Neural progenitor cell (in vitro differentiated cells): ENCODE measurements at regions not wholly inside any gene's neighbourhood (a gene's known extent, or its start where the extent isn't known, plus 50 kb on each side); places are given as distances from the start of the nearest gene placed in this dataset.

ENCODE experiments used
- DNase-seq: peaks from one replicate; pipeline ENCODE4 v3.0.0-alpha.2; 2016; ENCODE audit warnings: low spot score
- H2AFZ ChIP-seq: fragments of 200-600 bp; sonication (generic); replicated peaks from 2 replicates; pipeline ENCODE4 v1.6.1; 2016; ENCODE audit warnings: antibody characterized with exemption
- H3F3A ChIP-seq: fragments of 200-600 bp; sonication (generic); 2 replicates; pipeline ENCODE4 v1.6.1; 2016; ENCODE audit warnings: antibody characterized with exemption, low read depth
- H3K27ac ChIP-seq: fragments of 200-600 bp; sonication (generic); 2 replicates; pipeline ENCODE4 v1.5.1; 2016; ENCODE audit warnings: mild to moderate bottlenecking
- H3K27me3 ChIP-seq: fragments of 200-600 bp; sonication (generic); 2 replicates; pipeline ENCODE4 v1.6.1; 2016; ENCODE audit warnings: mild to moderate bottlenecking, moderate library complexity
- H3K36me3 ChIP-seq: fragments of 200-600 bp; sonication (generic); 2 replicates; pipeline ENCODE4 v1.5.1; 2016
- H3K4me1 ChIP-seq: fragments of 200-600 bp; sonication (generic); 2 replicates; pipeline ENCODE4 v1.6.1; 2016; ENCODE audit warnings: mixed run types
- H3K4me2 ChIP-seq: fragments of 200-600 bp; sonication (generic); 2 replicates; pipeline ENCODE4 v1.6.1; 2016
- H3K4me3 ChIP-seq: fragments of 200-600 bp; sonication (generic); 2 replicates; pipeline ENCODE4 v1.5.1; 2016
- H3K79me2 ChIP-seq: fragments of 200-600 bp; sonication (generic); 2 replicates; pipeline ENCODE4 v1.6.1; 2016; ENCODE audit warnings: low read depth
- H3K9ac ChIP-seq: fragments of 200-600 bp; sonication (generic); 2 replicates; pipeline ENCODE4 v1.6.1; 2016
- H3K9me3 ChIP-seq: fragments of 200-600 bp; sonication (generic); 2 replicates; pipeline ENCODE4 v1.5.1; 2016; ENCODE audit warnings: low read depth
- H4K20me1 ChIP-seq: fragments of 200-600 bp; sonication (generic); 2 replicates; pipeline ENCODE4 v1.6.1; 2016; ENCODE audit warnings: low read depth
- H3K27ac Mint-ChIP-seq: 3 replicates; pipeline ENCODE4 v1.8.0; 2021; ENCODE audit warnings: mixed read lengths
- H3K27me3 Mint-ChIP-seq: 2 replicates; pipeline ENCODE4 v1.8.0; 2022; ENCODE audit warnings: low read depth, mild to moderate bottlenecking, inconsistent platforms, moderate library complexity, mixed read lengths; ENCODE audit not compliant: insufficient read depth
- H3K36me3 Mint-ChIP-seq: 3 replicates; pipeline ENCODE4 v1.8.0; 2021; ENCODE audit warnings: mixed read lengths
- H3K4me1 Mint-ChIP-seq: 3 replicates; pipeline ENCODE4 v1.8.0; 2021; ENCODE audit warnings: mixed read lengths
- H3K4me3 Mint-ChIP-seq: 3 replicates; pipeline ENCODE4 v1.8.0; 2021; ENCODE audit warnings: mild to moderate bottlenecking, moderate library complexity, mixed read lengths
- H3K9me3 Mint-ChIP-seq: 3 replicates; pipeline ENCODE4 v1.8.0; 2020; ENCODE audit warnings: mixed read lengths
- EZH2 ChIP-seq: fragments of 200-600 bp; sonication (generic); IDR thresholded peaks from 2 replicates; pipeline ENCODE4 v1.6.1; 2017; ENCODE audit warnings: antibody characterized with exemption, mild to moderate bottlenecking, moderate library complexity
- EZH2phosphoT487 ChIP-seq: fragments of 200-600 bp; sonication (generic); IDR thresholded peaks from 2 replicates; pipeline ENCODE4 v1.6.1; 2017; ENCODE audit warnings: antibody characterized with exemption
- TF ChIP-seq, protein P1 (sequence below): fragments of 200-600 bp; sonication (generic); IDR thresholded peaks from 2 replicates; pipeline ENCODE4 v1.5.1; 2017; ENCODE audit warnings: antibody characterized with exemption, mild to moderate bottlenecking

DNA sequence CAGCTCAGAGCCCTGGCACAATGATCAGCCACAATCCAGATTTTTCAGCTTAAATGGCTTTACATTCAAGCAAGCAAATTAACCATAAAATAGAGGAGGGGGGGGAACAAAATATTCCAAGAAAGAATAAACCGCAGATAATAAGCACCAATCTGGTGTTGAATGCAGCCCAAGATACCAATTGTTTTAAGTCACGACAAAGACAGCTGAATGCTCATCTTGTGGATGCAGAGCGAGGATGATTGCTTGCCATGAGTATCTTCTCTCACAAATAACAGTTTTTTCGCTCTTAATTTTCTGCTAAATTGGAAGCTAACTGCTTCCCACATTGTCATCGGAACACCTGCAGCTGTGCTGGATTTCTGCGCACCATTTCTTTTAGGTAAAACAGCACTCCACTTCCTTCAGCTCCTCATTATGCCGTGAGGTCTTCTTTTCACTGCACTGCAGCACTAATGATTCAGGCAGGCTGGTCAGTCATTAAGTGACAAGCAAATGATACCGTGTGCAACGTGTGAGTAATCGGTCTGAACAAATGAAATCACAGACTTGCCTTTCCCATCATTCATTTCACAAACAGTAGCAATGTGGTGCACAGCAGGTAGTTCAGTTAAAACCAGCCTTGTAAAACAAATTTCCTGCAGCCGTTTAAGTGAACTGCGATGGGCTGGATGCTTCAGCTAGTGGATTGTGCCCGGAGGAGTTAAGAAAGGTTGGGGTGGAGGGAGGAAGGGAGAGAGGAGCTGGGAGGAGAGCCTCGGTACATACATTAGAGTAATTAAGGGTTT lies 106.4 kb upstream of the CDCA7L start:
- Mint-ChIP-seq H3K36me3 (no peaks in the 10 kb centered on the region), H3K4me1 (peaks cover 26% of the 10 kb centered on the region), H3K27me3 (peaks cover 5% of the 10 kb centered on the region), H3K27ac (no peak overlapping the region), H3K4me3 (peak overlapping the region; percentile 3), H3K9me3 (no peaks in the 10 kb centered on the region)
- H2AFZ ChIP-seq = peak overlapping the region; percentile 90
- H3F3A ChIP-seq = peaks cover 16% of the 10 kb centered on the region
- no peaks in the 10 kb centered on the region for H3K79me2 ChIP-seq
- no peaks in the 10 kb centered on the region for H3K36me3 ChIP-seq
- no peaks in the 10 kb centered on the region for H4K20me1 ChIP-seq
- no peak overlapping the region for H3K9ac ChIP-seq
- peaks cover 18% of the 10 kb centered on the region for H3K4me1 ChIP-seq
- no peak overlapping the region for H3K4me3 ChIP-seq
- H3K4me2 ChIP-seq = peak overlapping the region; percentile 39
- H3K27me3 ChIP-seq = no peaks in the 10 kb centered on the region
- no peaks in the 10 kb centered on the region for H3K9me3 ChIP-seq
- TF ChIP-seq EZH2phosphoT487 (no peak), EZH2 (no peak)
- TF ChIP-seq, protein P1, sequence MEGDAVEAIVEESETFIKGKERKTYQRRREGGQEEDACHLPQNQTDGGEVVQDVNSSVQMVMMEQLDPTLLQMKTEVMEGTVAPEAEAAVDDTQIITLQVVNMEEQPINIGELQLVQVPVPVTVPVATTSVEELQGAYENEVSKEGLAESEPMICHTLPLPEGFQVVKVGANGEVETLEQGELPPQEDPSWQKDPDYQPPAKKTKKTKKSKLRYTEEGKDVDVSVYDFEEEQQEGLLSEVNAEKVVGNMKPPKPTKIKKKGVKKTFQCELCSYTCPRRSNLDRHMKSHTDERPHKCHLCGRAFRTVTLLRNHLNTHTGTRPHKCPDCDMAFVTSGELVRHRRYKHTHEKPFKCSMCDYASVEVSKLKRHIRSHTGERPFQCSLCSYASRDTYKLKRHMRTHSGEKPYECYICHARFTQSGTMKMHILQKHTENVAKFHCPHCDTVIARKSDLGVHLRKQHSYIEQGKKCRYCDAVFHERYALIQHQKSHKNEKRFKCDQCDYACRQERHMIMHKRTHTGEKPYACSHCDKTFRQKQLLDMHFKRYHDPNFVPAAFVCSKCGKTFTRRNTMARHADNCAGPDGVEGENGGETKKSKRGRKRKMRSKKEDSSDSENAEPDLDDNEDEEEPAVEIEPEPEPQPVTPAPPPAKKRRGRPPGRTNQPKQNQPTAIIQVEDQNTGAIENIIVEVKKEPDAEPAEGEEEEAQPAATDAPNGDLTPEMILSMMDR = no peak
- DNase-seq = peak; percentile 40
- peak overlapping the region; percentile 38 for H3K27ac ChIP-seq

DNA sequence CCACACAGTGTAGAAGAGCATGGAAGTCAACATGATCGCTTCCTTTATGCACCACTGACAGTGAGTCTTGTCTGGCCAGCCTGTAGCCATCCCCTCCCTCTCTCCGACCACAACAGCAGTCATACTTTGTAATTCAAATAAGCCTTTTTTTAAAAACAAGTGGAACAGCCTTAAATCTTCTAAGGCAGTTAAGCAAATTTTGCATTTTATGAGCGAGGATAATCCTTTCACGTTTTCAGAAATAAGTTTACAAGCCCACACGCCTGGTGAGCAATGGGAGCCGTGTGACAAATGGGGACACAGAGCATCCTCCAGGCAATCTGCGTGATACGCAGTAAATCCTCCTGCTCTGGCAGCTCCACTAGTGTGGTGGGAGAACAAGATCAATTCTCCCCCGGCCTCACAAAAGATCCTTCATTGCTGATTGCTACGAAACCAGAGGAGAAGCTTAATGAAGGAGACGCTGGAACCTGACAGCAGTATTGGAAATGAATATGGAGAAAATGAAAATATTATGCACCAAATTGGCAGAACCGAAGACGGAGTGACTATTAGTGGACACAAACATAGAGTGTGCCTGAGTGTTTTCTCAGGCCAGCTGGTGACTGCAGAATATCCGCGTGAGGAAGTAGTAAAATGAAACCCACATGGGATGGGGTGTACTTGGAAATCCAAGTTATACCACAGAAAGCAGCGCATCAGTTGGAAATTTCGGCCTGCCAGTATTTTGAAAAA lies 104.2 kb upstream of the CDCA7L start:
- Histone ChIP-seq H3K9ac (no peak overlapping the region), H3K27ac (no peak overlapping the region), H3K4me1 (peaks cover 18% of the 10 kb centered on the region), H3K4me2 (no peak overlapping the region), H3F3A (peaks cover 16% of the 10 kb centered on the region), H3K79me2 (no peaks in the 10 kb centered on the region), H3K36me3 (no peaks in the 10 kb centered on the region), H3K27me3 (no peaks in the 10 kb centered on the region), H4K20me1 (no peaks in the 10 kb centered on the region), H2AFZ (no peak overlapping the region), H3K4me3 (no peak overlapping the region), H3K9me3 (no peaks in the 10 kb centered on the region)
- Mint-ChIP-seq H3K36me3 (no peaks in the 10 kb centered on the region), H3K4me3 (no peak overlapping the region), H3K4me1 (peaks cover 26% of the 10 kb centered on the region), H3K27me3 (peaks cover 5% of the 10 kb centered on the region), H3K27ac (no peak overlapping the region), H3K9me3 (peaks cover 8% of the 10 kb centered on the region)
- no peak for DNase-seq
- no peak for TF ChIP-seq EZH2

DNA sequence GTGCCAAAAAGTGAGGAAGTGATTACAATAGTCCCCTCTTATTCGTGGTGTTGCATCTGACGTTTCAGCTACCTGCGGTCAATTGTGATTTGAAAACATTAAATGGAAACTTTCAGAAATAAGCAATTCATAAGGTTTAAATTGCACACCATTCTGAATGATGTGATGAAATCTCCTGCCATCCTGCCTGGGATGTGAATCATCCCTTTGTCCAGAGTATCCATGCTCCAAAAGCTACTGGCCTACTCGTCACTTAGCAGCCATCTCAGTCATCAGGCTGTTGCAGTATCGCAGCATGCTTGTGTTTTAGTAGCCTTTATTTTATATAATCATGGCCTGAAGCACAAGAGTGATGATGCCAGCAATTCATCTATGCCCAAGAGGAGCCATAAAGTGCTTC lies 97.7 kb upstream of the CDCA7L start:
- Histone ChIP-seq H3K36me3 (peaks cover 3% of the 10 kb centered on the region), H3K4me1 (no peaks in the 10 kb centered on the region), H3K4me2 (no peak overlapping the region), H3K27me3 (no peaks in the 10 kb centered on the region), H3K9me3 (no peaks in the 10 kb centered on the region), H3K27ac (no peak overlapping the region), H2AFZ (no peak overlapping the region), H3K79me2 (no peaks in the 10 kb centered on the region), H3K9ac (no peak overlapping the region), H4K20me1 (no peaks in the 10 kb centered on the region), H3F3A (no peaks in the 10 kb centered on the region), H3K4me3 (no peak overlapping the region)
- Mint-ChIP-seq H3K4me3 (no peak overlapping the region), H3K27ac (no peak overlapping the region), H3K36me3 (no peaks in the 10 kb centered on the region), H3K27me3 (peaks cover 3% of the 10 kb centered on the region), H3K9me3 (peaks cover 29% of the 10 kb centered on the region), H3K4me1 (no peaks in the 10 kb centered on the region)
- TF ChIP-seq EZH2 = no peak
- TF ChIP-seq, protein P1 = no peak
- no peak for TF ChIP-seq EZH2phosphoT487
- DNase-seq = no peak
